ENCODE measurements at regions not wholly inside any gene's neighbourhood (a gene's known extent, or its start where the extent isn't known, plus 50 kb on each side); places are given as distances from the start of the nearest gene placed in this dataset.
A peak's percentile ranks its signal among the peaks of the same experiment; 100 is the strongest.

DNA sequence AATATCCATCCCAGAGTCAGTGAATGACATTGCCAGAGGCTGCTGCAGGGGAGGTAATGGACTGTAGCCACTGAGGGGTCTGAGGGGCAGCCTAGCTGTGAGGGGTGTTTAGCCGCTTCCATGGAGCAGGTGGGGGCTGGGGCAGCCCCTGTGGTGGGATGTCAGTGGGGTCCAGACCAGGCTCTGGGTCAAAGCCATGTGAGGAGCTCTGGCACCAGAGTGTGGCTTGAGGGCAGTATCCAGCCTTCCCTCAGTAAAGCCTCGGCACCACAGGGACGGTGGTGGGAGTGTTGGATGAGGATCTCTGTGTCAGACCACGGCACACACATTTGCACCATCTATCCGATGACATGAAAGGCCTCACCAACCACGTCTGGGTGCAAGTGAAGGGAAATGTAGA, 85.0 kb downstream of the INHBB start:
- H3K27ac Mint-ChIP-seq: no peak overlapping the region

DNA sequence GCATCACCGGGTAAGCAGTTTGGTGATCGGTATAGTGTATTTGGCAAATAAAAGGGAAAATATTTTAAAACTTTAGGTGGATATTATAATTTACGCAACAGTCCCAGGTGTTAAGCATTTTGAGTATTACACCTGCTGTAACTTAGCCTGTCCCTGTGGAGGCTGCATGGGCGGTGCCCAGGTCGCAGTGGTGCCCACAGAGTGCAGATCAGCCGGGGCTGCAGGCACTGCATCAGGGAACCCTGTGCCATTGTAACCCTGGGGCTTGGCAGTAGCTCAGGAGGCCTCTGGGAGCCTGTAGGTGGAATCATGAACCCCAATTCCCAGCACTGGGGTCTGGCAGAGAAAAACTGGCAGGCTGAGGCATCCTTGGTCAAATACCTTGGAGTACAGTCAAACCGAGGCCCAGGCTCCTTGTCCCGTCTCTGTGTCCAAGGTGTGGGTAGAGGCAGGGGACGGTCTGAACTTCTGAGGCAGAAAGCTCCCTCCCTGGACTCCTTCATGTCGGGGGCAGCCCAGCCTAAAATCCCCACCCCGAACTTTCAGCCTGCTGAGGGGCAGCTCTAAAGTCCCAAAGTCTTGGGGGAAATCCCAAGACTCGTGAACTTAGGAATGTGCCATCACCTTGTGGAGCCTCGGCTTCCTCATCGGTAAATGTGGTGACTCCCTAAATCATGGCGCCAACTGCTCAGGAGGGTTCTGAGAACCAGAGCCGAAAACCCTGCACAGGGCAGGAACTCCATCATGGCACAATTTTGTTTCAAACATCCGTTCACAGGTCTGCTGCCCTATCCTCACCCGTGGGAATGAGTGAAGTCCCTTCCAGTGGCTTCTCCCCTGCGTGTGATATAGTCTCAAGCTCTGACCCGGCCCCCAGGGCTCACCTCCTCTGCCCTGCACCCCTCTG, 85.7 kb downstream of the INHBB start:
- Mint-ChIP-seq H3K4me1 (ENCODE audit: low read depth) (no peaks in the 10 kb centered on the region), H3K4me3 (no peak overlapping the region), H3K36me3 (ENCODE audit: insufficient read depth in 2 of 2) (no peaks in the 10 kb centered on the region), H3K27me3 (ENCODE audit: low read depth) (peaks cover 27% of the 10 kb centered on the region), H3K27ac (no peak overlapping the region), H3K9me3 (no peaks in the 10 kb centered on the region)
- no peak for DNase-seq
- ATAC-seq (replicated peaks in 1 of 2): no peak

More for the DNA sequence above, 85.0 kb downstream of the INHBB start:
- peaks cover 32% of the 10 kb centered on the region for H3K27me3 Mint-ChIP-seq (ENCODE audit: low read depth)
- no peaks in the 10 kb centered on the region for H3K9me3 Mint-ChIP-seq
- H3K36me3 Mint-ChIP-seq (ENCODE audit: insufficient read depth in 2 of 2): no peaks in the 10 kb centered on the region
- DNase-seq: no peak
- ATAC-seq (replicated peaks in 1 of 2): no peak
- H3K4me3 Mint-ChIP-seq: no peak overlapping the region
- H3K4me1 Mint-ChIP-seq (ENCODE audit: low read depth): no peaks in the 10 kb centered on the region

DNA sequence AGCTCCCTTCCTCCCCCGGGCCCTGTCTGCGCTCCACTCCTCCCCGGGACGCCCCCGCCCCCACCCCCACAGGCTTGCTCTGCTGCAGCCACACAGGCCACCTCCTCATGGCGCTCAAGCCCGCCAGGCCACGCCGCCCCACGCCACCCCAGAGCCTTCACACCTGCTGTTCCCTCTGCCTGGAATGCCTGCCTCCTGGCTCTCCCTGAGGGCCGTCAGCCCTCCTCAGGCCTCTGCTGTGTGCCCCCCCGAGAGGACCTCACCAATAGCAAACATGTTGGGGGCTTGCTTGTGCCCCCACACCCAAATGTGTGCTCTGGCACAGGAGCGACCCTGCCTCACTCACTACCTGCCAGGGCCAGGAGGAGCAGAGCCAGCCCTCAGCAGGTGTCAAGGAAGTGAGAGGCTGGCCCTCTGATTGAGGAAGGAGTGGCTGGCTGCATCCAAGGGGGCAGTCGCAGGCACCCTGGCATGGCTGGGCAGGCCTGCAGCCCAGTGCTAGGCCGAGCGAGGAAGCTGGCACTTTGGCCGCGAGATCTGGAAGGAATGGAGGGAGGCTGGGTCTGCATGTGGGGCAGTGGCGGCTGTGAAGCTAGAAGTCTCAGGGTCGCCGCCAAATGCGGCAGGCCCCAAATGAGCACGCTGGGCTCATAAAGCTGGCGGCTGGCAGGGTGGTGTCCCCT, 86.5 kb downstream of the INHBB start:
- Mint-ChIP-seq H3K27ac (no peak overlapping the region), H3K9me3 (no peaks in the 10 kb centered on the region)
- no peak for DNase-seq

DNA sequence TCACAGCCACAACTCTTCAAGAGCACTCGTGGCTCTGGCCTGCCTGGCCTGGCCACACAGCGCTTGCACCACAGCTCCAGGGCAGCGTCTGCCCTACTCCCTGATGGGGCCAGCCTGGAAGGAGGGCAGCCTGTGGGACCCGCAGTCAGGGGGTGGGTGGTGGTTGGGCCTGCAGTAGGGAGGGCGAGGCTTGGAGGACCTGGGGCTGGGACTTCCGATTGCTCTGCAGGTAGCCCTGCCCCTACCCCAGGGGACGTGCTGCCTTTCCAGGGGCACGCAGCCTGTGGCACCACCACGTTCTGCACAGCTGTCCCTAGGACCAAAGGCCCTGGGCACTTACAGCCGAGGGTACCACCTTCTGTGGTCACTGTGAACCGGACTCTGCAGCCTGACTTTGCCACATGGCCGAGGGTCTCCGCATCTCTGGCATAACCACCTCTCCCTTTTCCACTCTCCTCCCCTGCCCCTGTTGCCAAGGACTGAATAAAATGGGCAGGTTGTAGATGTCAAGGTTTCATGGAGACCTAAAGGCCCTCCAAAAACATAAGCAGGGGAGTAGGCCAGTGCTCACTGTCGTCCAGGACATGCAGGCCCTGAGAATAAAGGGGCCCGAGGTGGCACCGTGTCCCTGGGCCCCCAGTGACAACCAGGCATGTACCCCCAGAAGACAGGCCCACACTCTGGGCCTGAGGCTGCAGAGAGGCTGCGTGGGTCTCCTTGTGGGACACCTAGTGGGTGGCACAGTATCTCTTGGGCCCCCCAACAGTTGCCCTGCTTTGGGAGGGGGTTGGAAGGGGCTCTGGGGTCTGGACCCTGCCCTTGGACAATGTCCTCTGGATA, 87.3 kb downstream of the INHBB start:
- DNase-seq: no peak
- H3K4me1 Mint-ChIP-seq (ENCODE audit: low read depth): no peaks in the 10 kb centered on the region
- peaks cover 22% of the 10 kb centered on the region for H3K27me3 Mint-ChIP-seq (ENCODE audit: low read depth)
- no peak overlapping the region for H3K4me3 Mint-ChIP-seq
- no peak overlapping the region for H3K27ac Mint-ChIP-seq
- no peaks in the 10 kb centered on the region for H3K36me3 Mint-ChIP-seq (ENCODE audit: insufficient read depth in 2 of 2)
- no peak for ATAC-seq (replicated peaks in 1 of 2)
- H3K9me3 Mint-ChIP-seq: no peaks in the 10 kb centered on the region

More for the DNA sequence above, 86.5 kb downstream of the INHBB start:
- peaks cover 24% of the 10 kb centered on the region for H3K27me3 Mint-ChIP-seq (ENCODE audit: low read depth)
- H3K36me3 Mint-ChIP-seq (ENCODE audit: insufficient read depth in 2 of 2): no peaks in the 10 kb centered on the region
- no peak overlapping the region for H3K4me3 Mint-ChIP-seq
- ATAC-seq (replicated peaks in 1 of 2): no peak
- H3K4me1 Mint-ChIP-seq (ENCODE audit: low read depth): no peaks in the 10 kb centered on the region

DNA sequence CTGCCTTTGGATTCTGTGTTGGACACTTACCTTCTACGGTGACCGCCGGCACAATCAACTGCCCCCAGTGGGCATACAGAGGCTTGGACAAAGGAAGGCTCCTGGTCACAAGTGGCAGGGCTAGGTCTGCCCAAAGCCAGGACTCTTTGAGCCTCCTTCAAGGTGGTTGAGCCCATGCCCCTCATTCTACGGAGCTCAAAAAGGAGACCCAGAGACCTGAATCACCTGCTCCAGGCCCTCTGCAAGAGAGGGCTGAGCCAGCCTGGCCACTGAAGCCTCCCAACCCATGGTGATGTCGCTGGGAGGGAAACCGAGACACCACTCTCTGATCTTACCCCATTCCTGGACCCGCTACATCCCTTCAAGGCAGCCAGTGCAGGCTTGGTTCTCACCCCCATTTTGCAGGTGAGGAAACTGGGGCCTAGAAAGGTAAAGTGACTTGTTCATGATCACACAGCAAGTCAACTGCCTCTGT, 87.9 kb downstream of the INHBB start:
- H3K4me1 Mint-ChIP-seq (ENCODE audit: low read depth): no peaks in the 10 kb centered on the region
- H3K9me3 Mint-ChIP-seq: no peaks in the 10 kb centered on the region
- H3K36me3 Mint-ChIP-seq (ENCODE audit: insufficient read depth in 2 of 2): no peaks in the 10 kb centered on the region
- ATAC-seq (replicated peaks in 1 of 2) (no peak), DNase-seq (no peak)
- no peak overlapping the region for H3K4me3 Mint-ChIP-seq
- peaks cover 15% of the 10 kb centered on the region for H3K27me3 Mint-ChIP-seq (ENCODE audit: low read depth)
- no peak overlapping the region for H3K27ac Mint-ChIP-seq

DNA sequence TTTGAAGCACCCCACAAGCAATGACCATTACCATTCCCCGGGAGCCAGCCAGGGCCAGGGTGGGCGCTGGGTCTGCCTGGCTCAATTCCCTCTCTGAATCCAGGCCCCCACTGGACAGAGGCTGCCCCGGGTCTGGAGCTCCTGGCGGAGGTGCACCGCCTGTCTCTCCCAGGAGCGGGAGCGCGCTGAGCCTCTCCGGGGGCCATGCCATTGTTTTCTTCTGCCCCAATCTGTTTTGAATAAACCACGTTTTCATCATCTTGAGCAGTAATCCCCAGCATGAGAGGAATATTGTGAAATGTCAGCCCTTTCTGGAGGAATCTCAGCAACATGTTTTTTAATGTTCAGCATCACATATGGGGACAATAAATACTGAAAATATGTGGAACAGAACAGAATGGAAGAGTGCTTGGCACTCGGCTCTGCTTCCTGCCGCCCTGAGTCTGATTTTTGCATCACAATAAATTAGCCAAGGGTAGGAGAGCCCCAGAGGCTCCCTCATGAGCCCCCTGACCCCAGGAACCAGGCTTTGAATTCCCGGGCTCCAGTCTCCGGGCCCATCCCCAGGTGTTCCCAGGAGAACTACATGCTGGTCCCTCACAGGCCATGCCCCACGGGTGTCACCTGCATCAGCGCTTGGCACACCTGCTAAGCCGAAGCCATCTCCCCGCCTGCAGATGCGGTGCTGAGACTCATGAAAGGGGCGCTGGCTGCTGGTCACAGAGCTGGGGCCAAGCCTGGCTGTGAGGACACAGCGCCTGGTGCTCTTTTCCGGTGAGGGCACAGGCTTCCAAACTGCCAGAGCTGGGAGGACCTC, 88.8 kb downstream of the INHBB start:
- H3K27me3 Mint-ChIP-seq (ENCODE audit: low read depth): peaks cover 17% of the 10 kb centered on the region
- H3K4me3 Mint-ChIP-seq: no peak overlapping the region
- H3K27ac Mint-ChIP-seq: no peak overlapping the region
- no peaks in the 10 kb centered on the region for H3K36me3 Mint-ChIP-seq (ENCODE audit: insufficient read depth in 2 of 2)
- ATAC-seq (replicated peaks in 1 of 2): no peak
- H3K9me3 Mint-ChIP-seq: no peaks in the 10 kb centered on the region
- no peak for DNase-seq
- no peaks in the 10 kb centered on the region for H3K4me1 Mint-ChIP-seq (ENCODE audit: low read depth)

DNA sequence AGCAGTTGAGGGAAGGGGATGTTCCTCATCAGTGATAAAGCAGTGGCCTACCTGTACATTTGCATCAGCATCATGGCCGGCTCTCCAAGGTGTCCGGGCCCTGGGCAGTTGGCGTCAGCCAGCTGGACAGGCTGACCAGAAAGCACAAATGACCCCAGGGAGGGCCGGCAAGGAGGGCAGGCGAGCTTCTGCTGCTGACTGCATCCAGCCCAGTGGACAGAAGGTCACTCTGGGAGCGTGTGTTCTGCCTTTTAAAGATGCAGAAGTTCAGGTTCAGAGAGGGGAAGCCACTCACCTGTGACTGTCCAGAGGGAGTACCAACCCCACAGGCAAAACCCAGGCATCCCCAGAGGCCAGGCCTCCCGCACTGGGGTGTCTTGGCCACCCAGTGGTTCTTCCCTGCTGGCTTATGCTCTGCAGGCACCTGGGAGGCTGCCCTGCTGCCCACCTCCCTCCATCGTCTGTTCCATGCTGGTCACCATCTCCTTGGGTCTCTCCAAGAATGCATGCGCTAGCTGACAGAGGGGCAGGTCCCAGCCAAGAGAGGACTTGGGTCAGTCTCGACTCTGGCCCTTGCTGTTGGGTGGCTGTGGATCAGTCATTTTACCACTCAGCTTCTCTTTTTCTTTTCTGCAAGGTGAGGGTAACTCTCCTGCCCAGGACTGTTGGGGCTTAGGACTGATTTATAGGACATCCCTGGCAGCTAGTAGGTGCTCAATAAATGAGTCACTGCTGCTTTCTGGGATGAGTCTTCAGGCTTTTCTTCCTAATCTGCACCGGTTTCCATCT, 89.9 kb downstream of the INHBB start:
- no peaks in the 10 kb centered on the region for H3K36me3 Mint-ChIP-seq (ENCODE audit: insufficient read depth in 2 of 2)
- H3K27ac Mint-ChIP-seq: no peak overlapping the region
- no peak for DNase-seq
- H3K4me1 Mint-ChIP-seq (ENCODE audit: low read depth): no peaks in the 10 kb centered on the region
- no peaks in the 10 kb centered on the region for H3K9me3 Mint-ChIP-seq
- H3K27me3 Mint-ChIP-seq (ENCODE audit: low read depth): peaks cover 21% of the 10 kb centered on the region
- no peak overlapping the region for H3K4me3 Mint-ChIP-seq
- ATAC-seq (replicated peaks in 1 of 2): no peak

DNA sequence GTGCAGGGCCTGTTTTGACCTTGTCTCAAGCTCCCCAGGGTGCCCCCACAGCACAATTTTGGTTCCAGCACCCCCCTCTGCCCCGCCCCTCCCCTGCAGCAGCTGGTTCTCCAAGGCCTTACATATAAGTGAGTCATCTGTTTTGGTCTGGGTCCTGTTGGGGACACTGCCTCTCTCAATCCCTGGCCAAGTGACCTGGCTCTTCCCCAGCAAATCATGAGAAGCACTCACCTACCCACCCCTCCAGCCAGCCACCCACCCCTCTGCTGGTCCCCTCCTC, 90.5 kb downstream of the INHBB start:
- no peak for DNase-seq
- Mint-ChIP-seq H3K4me3 (no peak overlapping the region), H3K4me1 (ENCODE audit: low read depth) (no peaks in the 10 kb centered on the region)

DNA sequence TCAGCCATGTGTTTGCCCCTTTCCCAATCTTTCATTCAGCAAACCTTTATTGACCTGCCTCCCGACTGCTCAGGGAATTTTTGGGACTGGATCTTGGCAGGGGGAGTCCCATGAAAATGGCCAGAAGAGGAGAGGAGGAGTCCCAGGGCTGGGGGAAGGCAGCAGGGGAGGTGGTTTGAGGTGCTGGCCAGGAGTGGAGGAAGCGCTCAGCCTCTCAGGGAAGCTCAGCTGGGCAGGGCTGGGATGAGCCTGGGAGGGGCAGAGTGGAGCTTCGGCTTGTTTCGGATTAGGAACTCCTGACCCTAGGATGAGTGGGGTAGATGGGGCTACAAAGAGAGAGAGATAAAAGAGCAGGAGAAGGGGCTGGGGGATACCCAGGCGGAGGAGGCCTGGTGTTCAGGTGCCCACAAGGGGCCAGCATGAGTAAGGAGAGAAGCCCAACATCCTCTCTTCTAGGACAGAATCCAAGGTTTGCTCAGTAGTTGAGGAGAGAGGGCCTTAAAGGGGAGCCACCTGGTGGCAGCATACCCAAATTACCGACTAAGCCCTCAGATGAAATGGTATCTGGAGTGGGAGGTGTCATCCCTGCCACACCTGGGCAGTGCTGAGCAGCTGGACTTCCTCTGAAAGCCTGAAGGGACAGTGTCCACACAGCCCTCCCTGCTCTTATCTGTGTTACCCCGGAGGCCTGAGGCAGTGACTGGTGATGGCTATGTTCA, 91.1 kb downstream of the INHBB start:
- Mint-ChIP-seq H3K4me1 (ENCODE audit: low read depth) (peaks cover 3% of the 10 kb centered on the region), H3K27ac (no peak overlapping the region), H3K36me3 (ENCODE audit: insufficient read depth in 2 of 2) (no peaks in the 10 kb centered on the region), H3K9me3 (no peaks in the 10 kb centered on the region), H3K4me3 (no peak overlapping the region), H3K27me3 (ENCODE audit: low read depth) (peaks cover 33% of the 10 kb centered on the region)
- peak; percentile 8 to 12 for DNase-seq
- ATAC-seq (replicated peaks in 1 of 2): peak; percentile 41 to 44

More for the DNA sequence above, 90.5 kb downstream of the INHBB start:
- ATAC-seq (replicated peaks in 1 of 2): no peak
- Mint-ChIP-seq H3K36me3 (ENCODE audit: insufficient read depth in 2 of 2) (no peaks in the 10 kb centered on the region), H3K9me3 (no peaks in the 10 kb centered on the region), H3K27ac (no peak overlapping the region), H3K27me3 (ENCODE audit: low read depth) (peaks cover 26% of the 10 kb centered on the region)

DNA sequence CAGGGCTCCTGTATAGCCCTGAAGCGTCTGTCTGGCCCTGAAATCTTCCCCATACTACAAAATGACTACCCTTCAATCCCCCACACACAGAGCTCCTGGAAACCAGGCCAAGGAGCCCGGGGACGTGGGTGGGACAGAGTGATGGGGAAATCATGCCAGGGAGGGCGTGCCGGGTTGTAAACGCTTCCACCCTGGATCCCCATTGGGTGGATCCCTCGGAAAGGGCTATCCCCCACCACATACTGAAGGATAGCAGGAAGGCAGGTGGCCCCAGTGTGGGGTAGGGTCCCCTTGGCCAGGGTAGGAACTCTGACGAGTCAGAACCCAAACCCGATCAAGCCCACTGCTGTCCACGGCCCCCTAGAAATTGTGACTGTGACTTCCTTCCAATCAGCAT, 91.7 kb downstream of the INHBB start:
- Mint-ChIP-seq H3K27me3 (ENCODE audit: low read depth) (peaks cover 38% of the 10 kb centered on the region), H3K4me1 (ENCODE audit: low read depth) (peaks cover 8% of the 10 kb centered on the region), H3K36me3 (ENCODE audit: insufficient read depth in 2 of 2) (no peaks in the 10 kb centered on the region), H3K9me3 (no peaks in the 10 kb centered on the region), H3K27ac (no peak overlapping the region), H3K4me3 (no peak overlapping the region)
- DNase-seq (no peak), ATAC-seq (replicated peaks in 1 of 2) (no peak)

DNA sequence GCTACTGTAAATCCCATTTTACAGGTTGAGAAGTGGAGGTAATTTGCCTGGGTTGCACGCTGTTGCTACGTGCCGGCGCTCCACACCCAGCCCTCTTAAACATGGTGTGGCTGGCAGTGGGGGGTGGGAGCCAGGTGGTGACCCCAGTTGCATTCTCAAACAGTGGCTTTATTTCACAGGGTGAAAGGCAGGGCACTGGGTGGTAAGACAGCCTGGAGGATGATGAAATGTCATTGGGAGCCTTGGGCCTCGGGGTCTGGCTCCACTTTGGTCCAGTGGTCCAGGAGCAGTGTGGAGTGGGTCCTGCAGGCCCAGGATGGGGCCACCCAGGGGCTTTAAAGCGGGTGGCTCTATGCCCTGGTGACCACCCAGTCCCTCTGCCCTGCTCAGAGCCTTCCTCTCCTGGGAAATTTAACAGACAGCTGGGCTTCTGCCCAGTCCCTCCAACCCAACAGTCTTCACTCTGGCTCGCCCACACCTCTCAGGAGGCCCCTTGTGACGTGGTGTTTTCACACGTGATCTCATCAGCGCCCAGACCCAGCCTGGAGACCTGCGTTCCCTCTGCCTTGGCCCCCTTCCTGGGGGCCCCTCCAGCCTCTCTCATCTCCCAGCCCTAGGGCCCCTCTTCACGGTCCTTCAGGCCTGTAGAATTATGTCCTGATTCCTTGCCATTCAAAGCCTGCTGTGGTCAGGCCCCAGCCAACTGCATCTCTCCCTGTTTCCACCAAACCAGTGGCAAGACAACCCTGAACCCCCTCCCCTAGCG, 92.5 kb downstream of the INHBB start:
- H3K27ac Mint-ChIP-seq: no peak overlapping the region
- DNase-seq (no peak), ATAC-seq (replicated peaks in 1 of 2) (no peak)
- H3K9me3 Mint-ChIP-seq: no peaks in the 10 kb centered on the region
- H3K4me3 Mint-ChIP-seq: no peak overlapping the region
- peaks cover 11% of the 10 kb centered on the region for H3K4me1 Mint-ChIP-seq (ENCODE audit: low read depth)
- no peaks in the 10 kb centered on the region for H3K36me3 Mint-ChIP-seq (ENCODE audit: insufficient read depth in 2 of 2)
- H3K27me3 Mint-ChIP-seq (ENCODE audit: low read depth): peaks cover 40% of the 10 kb centered on the region
